PC-9 (cell line): ENCODE measurements at regions not wholly inside any gene's neighbourhood (a gene's known extent, or its start where the extent isn't known, plus 50 kb on each side); places are given as distances from the start of the nearest gene placed in this dataset.

Source experiments
- EZH2 ChIP-seq: fragments of 200-600 bp; sonication (generic); IDR thresholded peaks from 2 replicates; pipeline ENCODE4 v1.8.0; 2017; ENCODE audit warnings: antibody characterized with exemption, low read depth
- TF ChIP-seq, protein P1 (sequence below): fragments of 200-600 bp; sonication (generic); conservative IDR thresholded peaks from 2 replicates; pipeline ENCODE4 v1.6.1; 2017; ENCODE audit warnings: mixed run types, antibody characterized with exemption, mild to moderate bottlenecking, moderate library complexity

DNA sequence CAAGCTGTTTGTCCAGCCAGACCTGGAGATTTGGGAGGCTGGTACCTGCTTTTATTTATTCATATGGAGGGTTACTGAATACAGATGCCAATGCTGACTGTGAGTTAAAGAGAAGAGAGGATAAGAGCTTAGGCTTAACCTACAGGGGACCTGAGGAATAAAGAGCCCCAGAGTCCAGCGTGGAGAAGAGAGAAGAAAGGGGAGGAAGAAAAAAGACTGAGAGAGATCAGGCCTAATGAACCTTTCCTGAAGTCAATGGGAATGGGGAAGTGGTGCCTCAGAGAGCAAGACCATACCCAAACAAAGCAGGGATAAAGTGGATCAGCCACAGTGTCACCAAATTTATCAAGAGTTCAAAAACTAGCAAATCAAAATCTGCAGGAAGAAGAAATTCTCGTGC lies 348.6 kb upstream of the KCNH7 start:
- TF ChIP-seq, protein P1, sequence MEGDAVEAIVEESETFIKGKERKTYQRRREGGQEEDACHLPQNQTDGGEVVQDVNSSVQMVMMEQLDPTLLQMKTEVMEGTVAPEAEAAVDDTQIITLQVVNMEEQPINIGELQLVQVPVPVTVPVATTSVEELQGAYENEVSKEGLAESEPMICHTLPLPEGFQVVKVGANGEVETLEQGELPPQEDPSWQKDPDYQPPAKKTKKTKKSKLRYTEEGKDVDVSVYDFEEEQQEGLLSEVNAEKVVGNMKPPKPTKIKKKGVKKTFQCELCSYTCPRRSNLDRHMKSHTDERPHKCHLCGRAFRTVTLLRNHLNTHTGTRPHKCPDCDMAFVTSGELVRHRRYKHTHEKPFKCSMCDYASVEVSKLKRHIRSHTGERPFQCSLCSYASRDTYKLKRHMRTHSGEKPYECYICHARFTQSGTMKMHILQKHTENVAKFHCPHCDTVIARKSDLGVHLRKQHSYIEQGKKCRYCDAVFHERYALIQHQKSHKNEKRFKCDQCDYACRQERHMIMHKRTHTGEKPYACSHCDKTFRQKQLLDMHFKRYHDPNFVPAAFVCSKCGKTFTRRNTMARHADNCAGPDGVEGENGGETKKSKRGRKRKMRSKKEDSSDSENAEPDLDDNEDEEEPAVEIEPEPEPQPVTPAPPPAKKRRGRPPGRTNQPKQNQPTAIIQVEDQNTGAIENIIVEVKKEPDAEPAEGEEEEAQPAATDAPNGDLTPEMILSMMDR: no peak
- TF ChIP-seq EZH2: no peak
